SK-N-SH (cell line): ENCODE measurements at regions not wholly inside any gene's neighbourhood (a gene's known extent, or its start where the extent isn't known, plus 50 kb on each side); places are given as distances from the start of the nearest gene placed in this dataset.

ENCODE experiments used
- CHD2 ChIP-seq: fragments of 150-350 bp; IDR thresholded peaks from 2 replicates; pipeline ENCODE4 v1.6.1; 2018; ENCODE audit warnings: low read length; ENCODE audit not compliant: partially characterized antibody
- CTCF ChIP-seq: fragments of 200-600 bp; sonication (generic); IDR thresholded peaks from 2 replicates; pipeline ENCODE4 v1.6.1; 2017; ENCODE audit warnings: antibody characterized with exemption, mild to moderate bottlenecking, moderate library complexity
- MAX ChIP-seq: IDR thresholded peaks from 2 replicates; pipeline ENCODE4 v1.4.0; 2012; ENCODE audit warnings: low read depth
- RFX5 ChIP-seq: IDR thresholded peaks from 2 replicates; pipeline ENCODE4 v1.6.1; 2012; ENCODE audit warnings: mild to moderate bottlenecking, improper control_type of control experiment, low read length

- TF ChIP-seq MAX: no peak
- no peak for TF ChIP-seq CTCF
- no peak for TF ChIP-seq CHD2
- TF ChIP-seq RFX5: no peak
These were observed 69.5 kb downstream of the BTG1 start for GRCh38 chr12:92076101-92076500.
